ENCODE measurements at regions not wholly inside any gene's neighbourhood (a gene's known extent, or its start where the extent isn't known, plus 50 kb on each side); places are given as distances from the start of the nearest gene placed in this dataset.
A peak's percentile ranks its signal among the peaks of the same experiment; 100 is the strongest.

DNA sequence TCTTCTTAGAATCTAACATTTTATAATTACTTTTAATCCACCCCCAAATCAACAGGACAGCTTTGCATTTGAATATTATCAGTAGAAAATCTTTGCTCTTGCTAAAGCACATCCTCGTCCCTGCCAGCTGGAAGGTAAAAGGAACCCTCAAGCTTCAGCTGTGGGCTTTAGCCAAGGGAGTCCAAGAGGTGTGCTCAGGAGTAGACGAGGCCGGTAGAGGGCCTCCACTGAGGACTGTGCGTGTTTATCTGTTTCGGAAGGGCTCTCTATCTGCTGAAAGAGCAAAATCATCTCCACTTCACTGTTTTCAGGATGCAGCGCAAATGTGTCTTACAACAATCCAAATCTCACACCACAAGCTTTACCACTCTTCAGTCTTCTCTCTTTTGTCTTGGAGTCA, 257.4 kb upstream of the IL12A start:
- no peak overlapping the region for H3K4me3 ChIP-seq (ENCODE audit: low read depth, low read length)
- TF ChIP-seq, protein P1, sequence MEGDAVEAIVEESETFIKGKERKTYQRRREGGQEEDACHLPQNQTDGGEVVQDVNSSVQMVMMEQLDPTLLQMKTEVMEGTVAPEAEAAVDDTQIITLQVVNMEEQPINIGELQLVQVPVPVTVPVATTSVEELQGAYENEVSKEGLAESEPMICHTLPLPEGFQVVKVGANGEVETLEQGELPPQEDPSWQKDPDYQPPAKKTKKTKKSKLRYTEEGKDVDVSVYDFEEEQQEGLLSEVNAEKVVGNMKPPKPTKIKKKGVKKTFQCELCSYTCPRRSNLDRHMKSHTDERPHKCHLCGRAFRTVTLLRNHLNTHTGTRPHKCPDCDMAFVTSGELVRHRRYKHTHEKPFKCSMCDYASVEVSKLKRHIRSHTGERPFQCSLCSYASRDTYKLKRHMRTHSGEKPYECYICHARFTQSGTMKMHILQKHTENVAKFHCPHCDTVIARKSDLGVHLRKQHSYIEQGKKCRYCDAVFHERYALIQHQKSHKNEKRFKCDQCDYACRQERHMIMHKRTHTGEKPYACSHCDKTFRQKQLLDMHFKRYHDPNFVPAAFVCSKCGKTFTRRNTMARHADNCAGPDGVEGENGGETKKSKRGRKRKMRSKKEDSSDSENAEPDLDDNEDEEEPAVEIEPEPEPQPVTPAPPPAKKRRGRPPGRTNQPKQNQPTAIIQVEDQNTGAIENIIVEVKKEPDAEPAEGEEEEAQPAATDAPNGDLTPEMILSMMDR (IDR thresholded peaks at IDR 0.05; ENCODE audit: insufficient read depth, low read length, missing control alignments): no peak
- ChIA-PET CTCF (interaction anchor here (1.5 to 4.3 kb wide), 2 partner anchors 9 to 74 kb away, joined by 3 to 29 read pairs; no protein-coding TSS in a partner anchor), POLR2A (no interaction called here)
- DNase-seq (ENCODE audit: low read depth, low spot score): no peak

DNA sequence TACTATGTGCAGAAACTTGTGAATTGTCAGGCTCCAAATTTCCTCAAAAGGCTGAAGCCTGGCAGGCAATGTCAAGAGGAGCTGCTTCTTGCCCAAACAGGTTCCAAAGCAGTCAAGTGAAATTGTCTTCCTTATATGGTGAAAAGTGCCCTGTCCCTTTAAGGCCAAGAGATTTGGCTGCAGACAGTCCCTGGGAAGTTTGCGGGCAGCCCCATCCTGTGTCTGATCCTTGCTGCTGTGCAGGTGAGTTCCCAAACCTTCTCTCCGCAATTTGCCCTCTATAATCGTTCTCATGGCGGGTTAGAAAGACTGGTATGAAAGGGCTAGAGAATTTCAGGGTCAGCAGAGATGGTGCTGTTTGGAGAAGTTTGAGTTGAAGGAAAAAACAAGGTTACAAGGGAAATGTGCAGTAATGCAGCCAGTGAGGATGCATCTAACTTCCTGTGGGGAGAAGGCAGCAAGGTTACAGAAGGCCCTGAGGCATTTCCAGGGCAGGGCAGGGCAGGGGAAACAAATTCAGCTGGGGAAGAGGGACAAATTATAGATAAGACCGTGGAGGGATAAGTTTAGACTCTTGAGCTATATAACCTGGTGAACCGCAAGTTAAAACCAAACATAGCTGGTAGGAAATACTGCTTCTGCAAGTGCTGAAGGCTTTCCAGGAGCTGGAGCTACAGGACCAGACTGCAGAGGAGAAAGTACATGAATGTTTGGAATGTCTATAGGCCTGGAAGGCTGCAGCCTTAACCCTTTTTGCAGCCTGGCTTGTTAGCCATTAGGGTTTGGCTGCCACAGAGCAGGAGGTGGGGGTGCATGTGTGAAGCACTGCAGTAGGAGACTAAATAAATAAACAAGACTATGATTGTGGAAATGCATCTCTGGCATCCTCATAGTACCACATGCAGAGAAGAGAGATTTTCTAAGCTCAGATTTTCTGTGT, 256.2 kb upstream of the IL12A start:
- POLR2A ChIA-PET: interaction anchor here (0.6 to 1.5 kb wide), 11 partner anchors 10 to 140 kb away, joined by 3 to 39 read pairs (median 4); no protein-coding TSS in a partner anchor
- CTCF ChIA-PET: interaction anchor here (1.1 to 4.3 kb wide), 8 partner anchors 28 to 124 kb away, joined by 3 to 29 read pairs (median 6); no protein-coding TSS in a partner anchor
- TF ChIP-seq, protein P1 (IDR thresholded peaks at IDR 0.05; ENCODE audit: insufficient read depth, low read length, missing control alignments): no peak
- peak; percentile 95 for DNase-seq (ENCODE audit: low read depth, low spot score)
- H3K4me3 ChIP-seq (ENCODE audit: low read depth, low read length): peak overlapping the region; percentile 42

DNA sequence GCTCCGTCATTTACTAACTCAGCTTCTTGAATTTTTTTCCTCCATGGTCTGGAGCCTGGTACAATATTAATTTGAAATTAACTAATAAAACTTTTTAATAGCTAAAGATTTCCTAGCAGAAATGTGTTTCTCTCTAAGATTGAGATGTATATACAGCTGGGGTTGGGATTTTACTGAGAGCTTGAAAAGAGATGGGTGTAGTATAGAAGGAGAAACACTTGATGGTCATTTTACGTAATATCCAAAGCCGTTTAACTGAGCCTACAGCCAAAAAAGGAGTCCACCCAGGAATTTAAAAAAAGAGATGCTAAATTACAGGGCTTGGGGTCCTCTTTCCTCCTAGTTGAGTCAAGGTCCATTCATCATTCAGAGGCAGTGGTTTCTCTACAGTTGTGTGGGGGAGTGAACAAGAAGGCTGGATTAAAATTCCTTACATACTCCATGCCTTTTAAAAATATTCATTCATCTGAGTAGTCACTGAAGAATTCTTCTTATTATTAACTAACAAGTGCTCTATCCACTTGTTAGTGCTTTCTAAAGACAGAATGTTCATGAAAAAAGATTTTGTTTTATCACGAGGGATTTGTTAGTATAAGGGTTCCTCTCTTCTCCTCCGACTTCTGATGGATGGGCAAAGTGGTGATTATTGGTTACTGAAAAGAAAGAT, 255.3 kb upstream of the IL12A start:
- H3K4me3 ChIP-seq (ENCODE audit: low read depth, low read length): peak overlapping the region; percentile 16
- CTCF ChIA-PET: interaction anchor here (1.1 to 4.3 kb wide), 9 partner anchors 27 to 125 kb away, joined by 3 to 29 read pairs (median 5); no protein-coding TSS in a partner anchor
- TF ChIP-seq, protein P1 (IDR thresholded peaks at IDR 0.05; ENCODE audit: insufficient read depth, low read length, missing control alignments): no peak
- POLR2A ChIA-PET: interaction anchor here (0.6 to 1.5 kb wide), 10 partner anchors 11 to 139 kb away, joined by 3 to 39 read pairs (median 4); no protein-coding TSS in a partner anchor
- DNase-seq (ENCODE audit: low read depth, low spot score): peak; percentile 72

DNA sequence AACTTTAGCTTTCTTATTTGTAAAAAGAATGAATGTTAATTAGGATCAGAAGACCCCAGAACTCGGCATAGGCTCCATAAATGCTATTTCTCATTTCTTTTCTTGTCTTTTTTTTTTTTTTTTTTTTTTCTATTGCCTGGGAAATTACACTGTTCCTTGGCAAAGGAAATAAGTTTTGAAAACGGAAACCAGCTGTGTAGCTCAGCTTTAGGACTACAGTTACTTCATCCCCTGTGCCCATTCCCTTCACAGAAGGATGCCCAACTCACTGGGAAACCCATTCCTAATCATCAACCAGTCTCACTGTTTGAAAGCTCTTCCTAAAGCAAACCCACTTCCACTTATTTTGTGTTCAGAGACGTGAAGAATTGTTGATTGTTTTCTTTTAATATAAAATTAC, 254.0 kb upstream of the IL12A start:
- POLR2A ChIA-PET: interaction anchor here (0.7 to 0.9 kb wide), 2 partner anchors 47 to 162 kb away, joined by 3 read pairs; no protein-coding TSS in a partner anchor
- no peak for DNase-seq (ENCODE audit: low read depth, low spot score)
- TF ChIP-seq, protein P1 (IDR thresholded peaks at IDR 0.05; ENCODE audit: insufficient read depth, low read length, missing control alignments): no peak
- no peak overlapping the region for H3K4me3 ChIP-seq (ENCODE audit: low read depth, low read length)
- CTCF ChIA-PET: interaction anchor here (0.7 to 1.6 kb wide), 8 partner anchors 13 to 117 kb away, joined by 3 to 6 read pairs (median 3); no protein-coding TSS in a partner anchor

DNA sequence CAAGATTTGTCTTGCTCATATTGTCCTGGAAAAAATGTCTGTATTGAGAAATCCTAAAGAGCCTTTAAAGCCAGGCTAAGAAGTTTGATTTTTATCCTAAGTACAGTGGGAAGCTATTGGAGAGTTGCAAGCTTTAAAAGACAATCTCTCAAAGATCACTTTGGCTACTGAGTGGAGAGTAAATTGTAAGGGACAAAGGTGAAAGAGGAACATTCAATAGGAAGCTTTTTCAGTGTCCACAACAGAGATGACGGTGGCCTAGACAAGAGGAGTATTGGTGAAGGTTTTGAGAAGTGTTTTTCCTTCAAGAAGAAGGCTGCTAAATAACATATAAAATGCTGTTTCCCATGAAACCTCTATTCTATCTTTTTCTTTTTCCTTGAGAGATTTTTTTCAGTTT, 249.5 kb upstream of the IL12A start:
- DNase-seq (ENCODE audit: low read depth, low spot score): no peak
- ChIA-PET CTCF (no interaction called here), POLR2A (no interaction called here)
- H3K4me3 ChIP-seq (ENCODE audit: low read depth, low read length): no peak overlapping the region
- TF ChIP-seq, protein P1 (IDR thresholded peaks at IDR 0.05; ENCODE audit: insufficient read depth, low read length, missing control alignments): no peak

Measured in AG04449 (cell line).